ENCODE measurements at regions not wholly inside any gene's neighbourhood (a gene's known extent, or its start where the extent isn't known, plus 50 kb on each side); places are given as distances from the start of the nearest gene placed in this dataset.

- TF ChIP-seq POLR2AphosphoS5 (IDR thresholded peaks at IDR 0.05; ENCODE audit: borderline replicate concordance, low read depth, low read length) (no peak), EZH2 (IDR thresholded peaks at IDR 0.05) (no peak)
Observed at GRCh38 chr6:112665114-112665513, 318.0 kb downstream of the RFPL4B start.

All from SK-N-MC (cell line).